ENCODE measurements at regions not wholly inside any gene's neighbourhood (a gene's known extent, or its start where the extent isn't known, plus 50 kb on each side); places are given as distances from the start of the nearest gene placed in this dataset.

DNA sequence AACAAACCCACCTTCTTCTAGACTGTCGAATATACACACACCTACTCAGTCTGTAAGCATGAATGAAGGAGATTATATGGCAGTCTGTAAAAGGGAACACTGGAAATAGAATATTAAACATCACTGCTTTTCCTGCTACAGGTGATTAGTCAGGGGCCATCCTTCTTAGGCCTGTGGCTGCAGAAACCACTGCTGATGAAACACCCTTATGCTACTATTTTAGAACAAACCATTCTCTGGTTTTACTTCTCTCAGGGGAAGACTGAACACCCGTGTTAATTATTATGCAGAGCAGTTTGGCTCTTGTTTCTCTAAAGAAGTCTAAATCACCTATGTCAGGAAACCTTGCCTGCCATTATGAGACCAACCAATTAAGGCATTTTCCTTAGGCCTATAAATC lies 351.1 kb upstream of the KLF6 start:
- Histone ChIP-seq H3K4me2 (ENCODE audit: low read length) (peak overlapping the region; percentile 31), H3K9me3 (ENCODE audit: control insufficient read depth, insufficient read depth, low read length) (no peaks in the 10 kb centered on the region)

DNA sequence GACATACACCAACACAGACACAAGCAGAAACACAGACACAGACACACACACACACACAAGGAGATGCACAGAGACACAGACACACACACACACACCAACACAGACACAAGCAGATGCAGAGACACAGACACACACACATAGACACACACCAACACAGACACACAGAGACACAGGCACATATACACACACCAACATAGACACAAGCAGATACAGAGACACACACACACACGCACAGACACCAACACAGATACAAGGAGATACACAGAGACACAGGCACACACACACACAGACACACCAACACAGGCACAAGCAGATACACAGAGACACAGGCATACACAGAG lies 347.2 kb upstream of the KLF6 start:
- peak overlapping the region; percentile 48 for H3K4me2 ChIP-seq (ENCODE audit: low read length)
- H3K27ac ChIP-seq (ENCODE audit: low read depth, low read length), result no peak overlapping the region; the same call in 1 of the 2 replicates
- H4K20me1 ChIP-seq (ENCODE audit: control insufficient read depth, insufficient read depth, low read depth, low read length), result no peaks in the 10 kb centered on the region
- H3K4me1 ChIP-seq (ENCODE audit: control insufficient read depth, low read length), result peaks cover 57% of the 10 kb centered on the region
- H3K79me2 ChIP-seq (ENCODE audit: control insufficient read depth, low read length), result no peaks in the 10 kb centered on the region
- no peaks in the 10 kb centered on the region for H3K9me3 ChIP-seq (ENCODE audit: control insufficient read depth, insufficient read depth, low read length)
- no peaks in the 10 kb centered on the region; the same call in 1 of the 2 replicates for H3K27me3 ChIP-seq (ENCODE audit: control insufficient read depth, low read length)
- H3F3A ChIP-seq (ENCODE audit: control insufficient read depth, insufficient read depth), result 0 out of 2 replicates have a peak, but pooled peaks cover 4% of the 10 kb centered on the region
- H3K36me3 ChIP-seq (ENCODE audit: control insufficient read depth, low read length), result no peaks in the 10 kb centered on the region
- TF ChIP-seq EZH2phosphoT487 (IDR thresholded peaks at IDR 0.05; ENCODE audit: borderline replicate concordance, low read length), result no peak
- TF ChIP-seq, protein P1, sequence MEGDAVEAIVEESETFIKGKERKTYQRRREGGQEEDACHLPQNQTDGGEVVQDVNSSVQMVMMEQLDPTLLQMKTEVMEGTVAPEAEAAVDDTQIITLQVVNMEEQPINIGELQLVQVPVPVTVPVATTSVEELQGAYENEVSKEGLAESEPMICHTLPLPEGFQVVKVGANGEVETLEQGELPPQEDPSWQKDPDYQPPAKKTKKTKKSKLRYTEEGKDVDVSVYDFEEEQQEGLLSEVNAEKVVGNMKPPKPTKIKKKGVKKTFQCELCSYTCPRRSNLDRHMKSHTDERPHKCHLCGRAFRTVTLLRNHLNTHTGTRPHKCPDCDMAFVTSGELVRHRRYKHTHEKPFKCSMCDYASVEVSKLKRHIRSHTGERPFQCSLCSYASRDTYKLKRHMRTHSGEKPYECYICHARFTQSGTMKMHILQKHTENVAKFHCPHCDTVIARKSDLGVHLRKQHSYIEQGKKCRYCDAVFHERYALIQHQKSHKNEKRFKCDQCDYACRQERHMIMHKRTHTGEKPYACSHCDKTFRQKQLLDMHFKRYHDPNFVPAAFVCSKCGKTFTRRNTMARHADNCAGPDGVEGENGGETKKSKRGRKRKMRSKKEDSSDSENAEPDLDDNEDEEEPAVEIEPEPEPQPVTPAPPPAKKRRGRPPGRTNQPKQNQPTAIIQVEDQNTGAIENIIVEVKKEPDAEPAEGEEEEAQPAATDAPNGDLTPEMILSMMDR (IDR thresholded peaks at IDR 0.05; ENCODE audit: low read depth, low read length, poor library complexity, severe bottlenecking), result no peak
- no peak overlapping the region for H3K4me3 ChIP-seq (ENCODE audit: low read length)
- no peaks in the 10 kb centered on the region for H3K9me2 ChIP-seq (replicated peaks; ENCODE audit: control insufficient read depth, low read length)

More for the DNA sequence above, 351.1 kb upstream of the KLF6 start:
- Histone ChIP-seq H3K79me2 (ENCODE audit: control insufficient read depth, low read length) (no peaks in the 10 kb centered on the region), H3K36me3 (ENCODE audit: control insufficient read depth, low read length) (no peaks in the 10 kb centered on the region), H3K9me2 (replicated peaks; ENCODE audit: control insufficient read depth, low read length) (no peaks in the 10 kb centered on the region), H3K27ac (ENCODE audit: low read depth, low read length) (no peak overlapping the region), H3K4me3 (ENCODE audit: low read length) (no peak overlapping the region), H3K27me3 (ENCODE audit: control insufficient read depth, low read length) (no peaks in the 10 kb centered on the region), H4K20me1 (ENCODE audit: control insufficient read depth, insufficient read depth, low read depth, low read length) (no peaks in the 10 kb centered on the region), H3K4me1 (ENCODE audit: control insufficient read depth, low read length) (peaks cover 30% of the 10 kb centered on the region), H3F3A (ENCODE audit: control insufficient read depth, insufficient read depth) (0 out of 2 replicates have a peak, but pooled peaks cover 3% of the 10 kb centered on the region)
- TF ChIP-seq, protein P1 (IDR thresholded peaks at IDR 0.05; ENCODE audit: low read depth, low read length, poor library complexity, severe bottlenecking), result no peak
- no peak for TF ChIP-seq EZH2phosphoT487 (IDR thresholded peaks at IDR 0.05; ENCODE audit: borderline replicate concordance, low read length)

DNA sequence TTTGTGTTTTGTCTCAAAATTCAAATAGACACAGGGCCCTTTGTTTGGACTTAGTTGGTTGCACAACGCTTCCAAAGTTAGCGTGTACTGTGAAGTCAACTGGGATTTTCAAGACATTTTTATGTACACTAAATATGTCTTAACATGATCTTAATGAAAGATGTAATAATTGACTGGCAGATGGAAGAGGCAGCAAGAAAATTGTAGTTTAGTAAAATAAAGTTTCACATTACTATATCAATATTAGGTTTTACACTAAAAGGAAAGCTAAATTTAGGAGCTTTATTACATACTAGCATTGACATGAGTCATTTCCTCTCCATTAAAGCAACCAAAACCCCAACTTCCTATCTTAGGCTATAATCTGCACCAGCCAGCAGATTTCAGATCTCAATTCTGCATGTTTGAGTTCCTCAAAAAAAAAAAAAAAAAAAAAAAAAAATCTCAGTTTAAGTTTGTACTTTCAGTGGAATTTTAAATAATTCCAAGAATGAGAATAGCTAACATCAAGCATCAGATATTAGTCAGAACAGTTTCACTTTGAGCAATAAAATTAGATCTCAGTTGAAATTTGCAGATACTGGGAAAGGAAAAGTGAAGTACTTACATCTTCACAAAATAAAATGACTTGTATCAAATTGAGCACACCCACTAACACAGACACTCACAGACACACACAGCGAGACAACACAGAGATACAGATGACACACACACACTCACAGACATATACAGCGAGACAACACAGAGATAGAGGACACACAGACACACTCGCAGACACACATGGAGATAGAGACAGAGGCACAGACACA lies 346.6 kb upstream of the KLF6 start:
- H3K36me3 ChIP-seq (ENCODE audit: control insufficient read depth, low read length), result no peaks in the 10 kb centered on the region
- H3F3A ChIP-seq (ENCODE audit: control insufficient read depth, insufficient read depth), result 0 out of 2 replicates have a peak, but pooled peaks cover 4% of the 10 kb centered on the region
- peaks cover 55% of the 10 kb centered on the region for H3K4me1 ChIP-seq (ENCODE audit: control insufficient read depth, low read length)
- no peaks in the 10 kb centered on the region for H3K9me2 ChIP-seq (replicated peaks; ENCODE audit: control insufficient read depth, low read length)
- TF ChIP-seq EZH2phosphoT487 (IDR thresholded peaks at IDR 0.05; ENCODE audit: borderline replicate concordance, low read length), result no peak
- TF ChIP-seq, protein P1 (IDR thresholded peaks at IDR 0.05; ENCODE audit: low read depth, low read length, poor library complexity, severe bottlenecking), result no peak
- peak overlapping the region; percentile 51 for H3K27ac ChIP-seq (ENCODE audit: low read depth, low read length)
- peak overlapping the region; percentile 41 for H3K4me3 ChIP-seq (ENCODE audit: low read length)
- H3K79me2 ChIP-seq (ENCODE audit: control insufficient read depth, low read length), result no peaks in the 10 kb centered on the region
- no peaks in the 10 kb centered on the region for H4K20me1 ChIP-seq (ENCODE audit: control insufficient read depth, insufficient read depth, low read depth, low read length)
- no peaks in the 10 kb centered on the region for H3K9me3 ChIP-seq (ENCODE audit: control insufficient read depth, insufficient read depth, low read length)
- no peaks in the 10 kb centered on the region; the same call in 1 of the 2 replicates for H3K27me3 ChIP-seq (ENCODE audit: control insufficient read depth, low read length)
- peak overlapping the region; percentile 48 for H3K4me2 ChIP-seq (ENCODE audit: low read length)
